Ammon's horn (tissue), 1 donor: ENCODE measurements at regions not wholly inside any gene's neighbourhood (a gene's known extent, or its start where the extent isn't known, plus 50 kb on each side); places are given as distances from the start of the nearest gene placed in this dataset.

Source experiments
- DNase-seq: peaks from one replicate; pipeline ENCODE4 v3.0.0-alpha.2; 2016; ENCODE audit warnings: low spot score

DNA sequence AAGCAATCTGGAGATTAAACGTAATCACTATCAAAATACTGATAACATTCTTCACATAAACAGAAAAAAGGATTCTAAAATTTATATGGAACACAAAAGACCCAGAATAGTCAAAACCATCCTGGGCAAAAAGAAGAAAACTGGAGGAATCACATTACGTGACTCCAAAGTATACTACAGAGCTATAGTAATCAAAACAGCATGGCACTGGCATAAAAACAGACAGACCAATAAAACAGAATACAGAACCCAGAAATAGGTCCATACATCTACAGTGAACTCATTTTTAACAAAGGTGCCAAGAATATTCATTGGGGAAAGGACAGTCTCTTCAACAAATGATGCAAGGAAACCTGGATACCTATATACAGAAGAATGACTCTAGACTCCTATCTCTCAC, 621.9 kb upstream of the CCDC54 start:
- no peak for DNase-seq

GRCh38 chr3:106756901-106757300, 620.3 kb upstream of the CCDC54 start:
- DNase-seq, result no peak

DNA sequence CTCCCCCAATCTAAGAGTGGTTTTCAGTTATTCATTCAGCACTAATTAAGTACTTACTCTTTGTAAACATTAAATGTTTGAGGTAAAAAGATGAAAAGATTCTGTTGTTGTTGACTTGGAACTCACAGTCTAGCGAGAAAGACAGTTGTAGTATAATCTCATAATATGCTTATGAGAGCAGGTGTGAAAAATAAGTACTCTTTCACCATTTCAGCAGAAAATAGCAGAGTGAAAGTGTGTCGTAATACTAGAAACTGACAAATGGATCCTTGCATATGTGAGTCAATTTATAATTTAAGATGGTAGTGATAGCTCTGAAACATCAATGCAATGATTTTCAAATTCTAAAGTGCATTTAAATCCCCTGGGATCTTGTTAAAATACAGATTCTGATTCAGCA, 618.8 kb upstream of the CCDC54 start:
- DNase-seq, result no peak

DNA sequence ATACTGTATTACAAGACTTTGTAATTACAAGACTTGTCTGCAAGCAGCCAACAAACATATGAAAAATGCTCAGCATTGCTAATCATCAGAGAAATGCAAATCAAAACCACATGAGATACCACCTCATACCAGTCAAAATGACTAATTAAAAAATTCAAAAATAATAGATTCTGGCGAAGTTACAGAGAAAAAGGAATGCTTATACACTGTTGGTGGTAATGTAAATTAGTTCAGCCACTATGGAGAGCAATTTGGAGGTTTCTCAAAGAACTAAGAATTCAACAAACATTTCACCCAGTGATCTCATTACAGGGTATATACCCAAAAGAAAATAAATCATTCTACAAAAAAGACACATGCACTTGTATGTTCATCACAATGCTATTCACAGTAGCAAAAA, 617.5 kb upstream of the CCDC54 start:
- DNase-seq, result no peak

DNA sequence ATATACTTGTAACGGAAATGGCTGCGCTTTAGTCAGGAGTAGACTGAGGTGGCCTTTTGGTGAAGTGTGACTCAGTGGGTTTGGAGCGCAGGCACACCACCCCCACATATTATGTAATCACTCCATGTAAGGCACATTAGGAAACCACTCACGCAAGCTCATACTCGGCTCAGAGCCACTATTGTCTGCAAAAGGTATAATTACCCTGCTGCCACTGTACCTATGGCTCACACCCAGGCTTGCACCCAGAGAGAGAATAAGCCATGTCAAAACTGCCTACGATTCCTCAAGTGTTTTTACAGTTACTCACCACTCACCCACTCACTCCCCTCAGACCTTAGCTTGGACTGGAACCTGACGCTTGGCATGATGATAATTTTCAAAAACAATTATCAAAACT, 611.9 kb upstream of the CCDC54 start:
- peak; percentile 25 for DNase-seq

DNA sequence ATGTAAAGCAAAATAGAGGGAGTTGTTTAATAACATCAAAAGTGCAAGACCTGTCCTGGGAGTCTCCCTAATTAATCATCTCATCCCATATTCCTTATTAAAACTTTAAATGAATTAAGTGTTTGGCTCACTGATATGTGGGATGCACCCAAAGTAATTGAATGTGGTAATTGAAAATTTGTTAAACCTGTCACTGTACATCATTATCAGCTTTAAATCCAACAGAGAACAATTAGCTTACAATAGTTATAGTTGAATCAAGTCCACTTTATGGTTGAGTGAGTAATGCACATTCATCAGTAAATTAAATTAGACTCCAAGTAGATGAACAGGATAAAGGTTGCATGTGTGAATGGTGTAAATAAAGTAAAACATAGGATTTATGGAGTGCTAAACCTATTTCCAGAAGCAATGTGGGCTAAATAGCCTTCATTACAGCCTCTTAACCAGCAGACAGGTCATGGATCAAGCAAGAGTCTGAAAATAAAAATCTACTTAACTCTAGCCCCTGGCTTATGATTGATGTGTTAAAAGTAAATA, 608.2 kb upstream of the CCDC54 start:
- no peak for DNase-seq

- no peak for DNase-seq
Observed at GRCh38 chr3:106773795-106774194, 603.4 kb upstream of the CCDC54 start.

DNA sequence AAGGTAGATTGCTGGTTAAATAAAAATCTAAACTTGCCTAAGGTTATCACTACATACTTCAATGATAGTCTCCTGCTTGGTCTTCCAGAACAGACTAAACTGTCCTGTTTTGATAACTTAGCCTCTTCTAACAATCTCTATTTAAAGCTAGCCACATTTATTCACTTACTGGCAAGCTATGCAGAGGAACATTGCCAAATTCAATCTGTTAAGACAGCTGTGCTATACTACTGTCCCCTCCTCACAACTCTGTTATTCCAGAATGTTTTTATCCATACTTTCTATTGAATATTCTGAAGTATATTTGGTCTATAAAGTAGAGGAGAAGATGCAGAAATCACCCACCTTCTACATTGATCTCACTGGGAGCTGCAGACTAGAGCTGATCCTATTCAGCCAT, 594.0 kb upstream of the CCDC54 start:
- DNase-seq, result no peak

DNA sequence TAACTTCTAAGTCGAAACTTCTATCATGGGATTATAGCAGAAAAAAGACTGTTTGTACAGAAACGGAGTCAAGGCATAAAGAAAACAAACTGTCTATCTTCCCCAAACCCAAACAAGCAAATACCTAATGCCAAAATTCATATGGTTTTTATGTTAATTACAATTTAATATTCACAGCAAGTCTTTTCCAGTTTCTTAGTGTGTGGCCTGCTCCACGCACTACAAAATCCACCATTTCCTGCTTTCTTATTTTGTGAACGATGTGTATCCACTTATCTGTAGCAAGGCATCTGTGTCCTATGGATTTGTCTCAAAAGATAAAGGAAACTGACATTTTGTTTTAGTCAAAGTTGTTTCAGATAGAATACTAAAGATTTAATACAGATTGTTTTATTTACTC, 588.0 kb upstream of the CCDC54 start:
- DNase-seq, result no peak

- no peak for DNase-seq
Observed at GRCh38 chr3:106792716-106793115, 584.5 kb upstream of the CCDC54 start.

GRCh38 chr3:106794442-106794841, 582.8 kb upstream of the CCDC54 start:
- DNase-seq, result no peak

DNA sequence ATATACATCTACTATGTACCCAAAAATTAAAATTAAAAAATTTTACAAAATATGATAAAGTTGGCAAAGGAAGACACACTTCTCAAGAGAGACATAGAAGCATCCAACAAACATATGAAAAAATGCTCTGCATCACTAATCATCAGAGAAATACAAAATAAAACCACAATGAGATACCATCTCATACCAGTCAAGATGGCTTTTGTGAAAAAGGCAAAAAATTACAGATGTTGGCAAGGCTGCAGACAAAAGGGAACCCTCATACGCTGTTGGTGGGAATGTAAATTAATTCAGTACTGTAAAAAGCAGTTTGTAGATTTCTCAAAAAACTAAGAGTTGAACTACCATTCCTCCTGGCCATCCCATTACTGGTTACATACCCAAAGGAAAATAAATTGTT, 581.7 kb upstream of the CCDC54 start:
- no peak for DNase-seq

GRCh38 chr3:106797461-106797860, 579.8 kb upstream of the CCDC54 start:
- no peak for DNase-seq

DNA sequence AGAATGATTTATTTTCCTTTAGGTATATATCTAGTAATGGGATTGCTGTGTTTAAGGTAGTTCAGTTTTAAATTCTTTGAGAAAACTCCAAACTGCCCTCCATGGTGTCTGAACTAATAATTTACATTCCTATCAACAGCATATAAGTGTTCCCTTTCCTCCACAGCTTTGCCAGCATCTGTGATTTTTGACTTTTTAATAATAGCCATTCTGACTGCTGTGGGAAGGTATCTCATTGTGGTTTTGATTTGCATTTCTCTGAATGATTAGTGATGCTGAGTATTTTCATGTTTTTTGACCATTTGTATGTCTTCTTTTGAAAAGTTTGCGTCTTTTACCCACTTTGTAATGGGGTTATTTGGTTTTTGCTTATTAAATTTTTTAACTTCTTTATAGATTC, 571.6 kb upstream of the CCDC54 start:
- DNase-seq, result no peak

GRCh38 chr3:106806964-106807363, 570.3 kb upstream of the CCDC54 start:
- DNase-seq, result no peak

- DNase-seq, result no peak
Observed at GRCh38 chr3:106809041-106809440, 568.2 kb upstream of the CCDC54 start.

DNA sequence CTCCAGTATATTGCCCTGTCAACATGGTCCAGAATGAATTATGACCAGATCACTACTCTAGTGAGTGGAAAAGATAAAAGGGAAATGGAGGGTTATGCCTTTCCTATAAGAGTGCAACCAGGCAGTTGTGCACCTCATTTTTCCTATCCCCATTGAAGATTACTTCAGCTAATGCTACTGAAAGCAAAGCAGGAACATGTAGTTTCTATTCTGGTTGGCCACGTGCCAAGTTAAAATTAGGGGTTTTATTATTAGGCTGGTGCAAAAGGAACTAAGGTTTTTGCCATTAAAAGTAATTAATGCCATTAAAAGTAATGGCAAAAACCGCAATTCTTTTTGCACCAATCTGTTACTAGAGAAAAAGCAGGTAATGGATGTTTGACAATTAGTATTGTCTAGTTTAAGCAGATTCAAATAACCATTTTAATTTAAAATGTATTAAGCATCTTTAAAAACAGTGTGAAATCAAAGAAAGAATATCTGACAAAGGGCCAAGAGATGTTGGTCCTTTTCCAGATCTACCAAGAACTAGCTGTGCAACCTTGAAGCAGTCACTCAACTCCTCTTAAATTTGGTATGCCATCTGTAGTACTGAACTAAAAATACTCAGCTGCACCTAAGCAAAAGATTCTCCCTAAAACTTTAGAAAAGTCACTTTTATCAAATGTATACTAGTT, 567.5 kb upstream of the CCDC54 start:
- DNase-seq, result no peak

- DNase-seq, result no peak
Observed at GRCh38 chr3:106810300-106810875, 566.9 kb upstream of the CCDC54 start.

DNA sequence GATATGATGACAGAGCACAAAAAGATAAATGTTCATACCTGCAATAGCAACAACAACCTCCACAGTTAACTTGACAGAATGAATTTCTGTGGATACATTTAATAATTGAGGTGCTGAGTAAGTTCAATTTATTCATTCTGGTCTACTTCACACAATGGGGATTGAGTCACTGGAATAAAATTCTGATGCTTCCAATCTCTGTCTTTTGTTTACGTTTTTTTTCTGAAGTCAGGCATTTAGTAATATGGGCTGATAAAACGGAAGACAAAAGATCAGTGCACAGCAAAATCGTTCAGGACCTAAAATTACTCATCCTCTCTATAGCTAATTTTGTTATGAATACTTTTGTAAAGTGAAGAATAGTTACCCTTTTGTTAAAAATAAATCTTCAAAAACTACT, 565.9 kb upstream of the CCDC54 start:
- no peak for DNase-seq

GRCh38 chr3:106813742-106814141, 563.5 kb upstream of the CCDC54 start:
- no peak for DNase-seq

GRCh38 chr3:106814231-106814630, 563.0 kb upstream of the CCDC54 start:
- peak; percentile 62 for DNase-seq

DNA sequence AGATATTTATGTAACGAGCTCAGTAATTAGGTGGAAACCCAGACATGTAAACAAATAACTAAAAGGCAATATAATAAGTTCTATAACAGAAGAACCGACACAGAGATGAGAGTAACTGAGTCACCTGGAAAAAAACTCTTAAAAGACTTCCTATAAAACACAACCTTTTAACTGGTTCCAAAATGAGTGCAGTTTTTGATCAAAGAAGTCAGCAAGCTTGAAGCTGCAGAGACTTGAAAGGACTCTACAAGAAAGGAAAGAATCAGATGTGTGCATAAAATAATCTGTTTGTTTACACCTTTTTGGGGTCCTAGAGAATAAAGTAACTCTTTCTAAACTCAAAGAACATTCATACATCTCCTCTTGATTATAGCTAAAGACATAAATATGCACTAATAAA, 560.4 kb upstream of the CCDC54 start:
- no peak for DNase-seq

GRCh38 chr3:106817706-106818105, 559.5 kb upstream of the CCDC54 start:
- no peak for DNase-seq

GRCh38 chr3:106819440-106819839, 557.8 kb upstream of the CCDC54 start:
- peak; percentile 30 for DNase-seq
